GM21360 (cell line): ENCODE measurements at regions not wholly inside any gene's neighbourhood (a gene's known extent, or its start where the extent isn't known, plus 50 kb on each side); places are given as distances from the start of the nearest gene placed in this dataset.
A peak's percentile ranks its signal among the peaks of the same experiment; 100 is the strongest.
"Not testable (repeated sequence)": the region's sequence is repeated elsewhere in the genome, so short reads cannot be mapped to it uniquely, and the experiment has no call there.

ENCODE experiments used
- ATAC-seq: cut with Tn5 transposase; IDR thresholded peaks from one replicate; pipeline ENCODE4 v1.9.1; 2021; ENCODE audit warnings: mild to moderate bottlenecking, moderate library complexity; ENCODE audit not compliant: unreplicated experiment

DNA sequence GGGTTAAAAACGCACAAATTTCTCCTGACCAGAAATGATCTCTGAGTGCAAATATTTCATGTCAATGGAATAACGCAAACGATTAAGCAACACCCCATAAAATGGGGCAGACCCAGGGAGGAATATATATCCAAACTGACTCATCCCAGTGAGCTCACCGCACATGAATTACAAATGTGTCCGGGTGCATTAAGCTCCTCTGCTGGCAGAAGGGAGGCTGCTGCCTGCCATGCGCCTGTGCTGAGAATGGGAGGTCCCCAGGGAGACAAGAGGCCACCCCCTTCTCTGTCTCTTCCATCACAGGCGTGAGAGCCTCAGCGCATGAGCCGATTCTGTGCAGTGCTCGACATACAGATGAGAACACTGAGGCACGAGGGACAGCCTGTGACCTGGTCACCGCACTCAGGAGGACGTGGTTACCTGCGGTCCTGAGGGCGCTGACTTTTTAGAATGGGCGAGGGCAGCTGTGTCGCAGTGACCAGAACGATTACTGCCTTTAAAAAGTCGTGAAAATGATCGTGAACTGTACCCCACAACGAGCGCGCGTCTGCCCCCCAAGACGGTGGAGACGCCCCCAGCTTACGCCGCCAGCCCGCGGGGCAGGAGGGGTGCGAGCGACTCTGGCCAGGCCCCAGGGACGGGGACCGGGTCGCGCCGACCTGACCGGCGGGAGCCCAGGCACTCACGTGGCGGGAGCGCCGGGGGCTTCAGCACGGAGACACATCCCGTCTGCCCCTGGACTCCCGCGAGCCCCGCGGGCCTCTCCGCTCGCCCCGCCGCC is 188.5 kb downstream of the ADRA2C start:
- not testable (repeated sequence) for ATAC-seq

GRCh38 chr4:3955321-3956164 is 189.4 kb downstream of the ADRA2C start:
- ATAC-seq = peak; percentile 99

DNA sequence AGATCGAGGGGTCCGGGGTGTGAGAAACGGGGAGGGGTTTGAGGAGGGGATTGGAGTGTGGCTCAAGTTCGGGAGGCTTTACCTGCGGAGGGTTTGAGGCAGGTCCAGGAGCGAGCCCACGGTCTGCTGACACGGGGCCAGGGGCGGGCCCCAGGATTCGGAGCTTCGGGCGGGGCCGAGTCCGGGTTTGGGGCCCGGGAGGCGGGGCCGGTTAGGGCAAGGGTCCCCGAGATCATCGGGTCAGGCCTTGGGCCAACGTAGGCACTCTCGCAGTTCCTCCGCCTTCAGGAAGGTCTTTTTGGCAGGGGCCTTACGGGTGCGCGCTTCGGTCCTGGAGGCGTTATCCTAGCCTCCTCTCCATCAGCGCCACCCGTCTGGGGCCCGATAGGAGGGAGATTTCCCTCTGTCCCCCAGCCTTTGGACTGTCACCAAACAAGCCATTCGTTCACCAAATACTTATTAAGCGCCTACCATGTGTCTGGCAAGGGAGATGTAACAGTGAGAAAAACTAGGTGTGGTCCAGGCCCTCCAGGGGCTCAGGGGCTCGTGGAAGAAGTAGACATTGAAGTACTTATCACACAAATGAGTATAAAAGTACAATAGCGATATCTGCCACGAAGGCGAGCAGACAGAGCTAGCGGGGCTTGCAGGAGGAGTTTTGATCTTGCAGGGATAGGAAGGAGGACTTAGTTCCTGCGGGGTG is 190.1 kb downstream of the ADRA2C start:
- not testable (repeated sequence) for ATAC-seq

DNA sequence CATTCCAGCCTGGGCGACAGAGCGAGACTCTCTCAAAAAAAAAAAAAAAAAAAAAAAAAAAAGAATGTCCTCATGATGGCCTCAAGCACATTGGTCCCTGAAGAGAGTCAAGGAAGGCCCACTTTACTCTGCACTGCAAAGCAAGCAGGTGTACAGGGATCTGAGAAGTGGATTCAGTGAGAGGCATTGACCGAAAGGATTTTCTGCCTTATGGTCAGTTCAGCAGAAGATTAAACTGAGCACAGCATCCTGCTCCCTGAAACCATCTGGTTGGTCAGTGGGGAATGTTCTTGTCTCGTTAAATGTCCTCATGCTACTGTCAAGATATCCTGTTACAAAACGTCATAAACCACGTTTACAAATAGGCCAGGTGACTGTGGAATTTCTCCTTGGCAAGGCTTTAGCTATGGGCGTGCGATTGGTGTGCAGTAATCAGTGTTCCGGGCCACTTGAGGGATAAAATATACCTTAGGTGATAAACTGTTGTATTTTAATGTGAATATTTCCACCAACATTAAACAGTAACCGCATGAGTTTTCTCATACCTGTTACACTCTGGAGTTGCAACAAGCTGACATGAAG is 195.0 kb downstream of the ADRA2C start:
- not testable (repeated sequence) for ATAC-seq

- ATAC-seq = not testable (repeated sequence)
Measured at GRCh38 chr4:3964572-3965278, 198.5 kb downstream of the ADRA2C start.

DNA sequence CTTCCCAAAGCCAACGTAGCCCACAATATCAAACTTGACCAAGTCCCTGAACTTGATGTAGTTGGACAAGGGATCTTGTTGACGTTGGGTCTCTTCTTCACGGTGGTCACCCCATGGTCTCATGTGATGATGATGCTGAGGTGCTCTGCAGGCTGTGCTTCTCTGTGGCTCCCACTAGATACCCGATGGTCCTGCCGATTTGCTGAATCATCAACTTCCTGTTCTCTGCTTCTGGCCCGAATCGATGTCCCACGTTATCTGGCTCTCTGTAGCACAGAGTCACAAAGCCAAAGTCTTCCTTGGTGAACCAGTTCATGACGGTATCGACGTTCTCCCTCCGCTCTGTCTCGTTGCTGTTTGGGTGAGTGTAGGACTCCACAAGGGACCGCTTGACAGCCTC is 201.0 kb downstream of the ADRA2C start:
- not testable (repeated sequence) for ATAC-seq

GRCh38 chr4:3972626-3973025 is 206.4 kb downstream of the ADRA2C start:
- not testable (repeated sequence) for ATAC-seq

GRCh38 chr4:3973581-3974200 is 207.5 kb downstream of the ADRA2C start:
- ATAC-seq = not testable (repeated sequence)

DNA sequence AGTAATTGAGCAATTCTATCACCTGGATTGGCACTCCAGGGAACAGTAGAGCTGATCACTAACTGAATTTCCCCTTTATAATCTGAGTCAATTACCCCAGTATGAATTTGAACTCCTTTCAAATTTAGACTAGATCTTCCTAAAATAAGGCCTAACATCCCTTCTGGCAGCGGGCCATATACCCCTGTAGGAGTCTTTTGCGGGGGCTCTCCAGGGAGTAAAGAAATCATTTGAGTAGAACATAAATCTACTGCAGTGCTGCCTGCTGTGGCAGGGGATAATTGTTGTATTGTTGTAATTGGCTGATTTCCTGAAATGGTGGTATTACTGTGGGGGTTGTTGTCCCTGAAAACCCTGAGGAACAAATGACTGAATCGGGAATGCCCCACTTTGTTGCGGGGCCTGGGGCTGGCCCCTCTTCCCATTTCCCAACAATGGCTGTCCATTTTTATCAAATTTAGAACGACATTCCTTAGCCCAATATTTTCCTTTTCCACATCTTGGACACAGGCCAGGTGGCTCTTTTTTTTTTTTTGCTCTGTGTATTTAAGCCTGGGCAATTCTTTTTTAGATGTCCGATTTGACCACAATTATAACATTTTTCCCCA is 217.4 kb downstream of the ADRA2C start:
- ATAC-seq = not testable (repeated sequence)

DNA sequence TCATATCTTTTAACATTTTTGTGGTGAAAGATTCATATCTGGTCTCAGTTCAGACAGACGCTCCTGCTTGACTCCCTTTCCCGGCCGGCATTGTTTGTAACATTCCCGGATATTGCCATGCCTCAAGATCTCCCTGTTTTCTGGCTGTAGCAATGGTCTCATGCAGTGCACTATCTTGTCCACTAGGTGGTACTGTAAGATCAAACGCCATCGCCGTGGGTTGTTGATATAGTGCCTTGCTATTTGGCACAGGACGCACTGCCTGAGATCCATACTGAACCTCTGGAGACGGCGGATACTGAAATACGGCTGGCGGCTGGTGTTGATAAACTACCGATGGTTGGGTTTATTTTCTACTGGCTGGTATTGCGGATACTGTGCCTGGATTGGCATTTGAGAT is 218.6 kb downstream of the ADRA2C start:
- not testable (repeated sequence) for ATAC-seq

- ATAC-seq = not testable (repeated sequence)
Measured at GRCh38 chr4:3986412-3986811, 220.2 kb downstream of the ADRA2C start.

DNA sequence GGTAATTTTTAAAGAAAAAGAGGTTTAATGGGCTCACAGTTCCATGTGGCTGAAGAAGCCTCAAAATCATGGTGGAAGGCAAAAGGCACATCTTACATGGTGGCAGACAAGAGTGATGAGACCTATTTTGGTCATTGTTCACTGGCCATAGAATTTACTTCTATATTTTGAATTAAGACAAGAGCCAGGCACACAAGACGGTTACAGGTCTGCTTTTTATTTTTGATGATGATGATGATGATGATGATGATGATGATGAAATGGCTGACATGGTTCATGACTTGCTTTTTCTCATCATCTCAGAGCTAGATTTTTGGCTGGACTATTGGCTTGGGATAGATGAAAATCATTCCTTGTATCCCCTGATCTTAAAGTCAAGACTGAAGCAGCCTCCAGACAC is 229.3 kb downstream of the OTOP1 start:
- not testable (repeated sequence) for ATAC-seq

DNA sequence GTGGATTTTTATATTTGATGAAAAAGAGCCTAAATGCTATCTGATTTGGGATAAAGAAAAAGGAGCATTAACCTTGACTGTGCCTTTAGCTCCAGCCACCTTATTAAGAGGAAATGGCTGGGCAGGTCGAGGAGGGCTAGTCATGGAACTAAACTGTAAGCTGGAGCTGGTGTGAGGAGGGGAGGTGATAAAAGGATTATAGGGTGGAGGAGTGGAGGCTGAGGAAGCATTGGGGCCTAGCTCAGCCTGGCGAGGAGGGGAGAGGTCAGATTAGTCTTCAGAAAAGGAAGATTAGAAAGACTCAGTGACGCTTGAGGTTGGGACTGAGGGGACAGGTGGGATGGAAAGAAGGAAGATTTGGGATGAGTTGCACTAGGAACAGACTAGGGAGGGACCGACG is 222.7 kb downstream of the OTOP1 start:
- not testable (repeated sequence) for ATAC-seq

GRCh38 chr4:4004702-4005101 is 222.0 kb downstream of the OTOP1 start:
- not testable (repeated sequence) for ATAC-seq

GRCh38 chr4:4006356-4006755 is 220.4 kb downstream of the OTOP1 start:
- ATAC-seq = not testable (repeated sequence)

- ATAC-seq = not testable (repeated sequence)
Measured at GRCh38 chr4:4019071-4019470, 207.7 kb downstream of the OTOP1 start.

- not testable (repeated sequence) for ATAC-seq
Measured at GRCh38 chr4:4021161-4021560, 205.6 kb downstream of the OTOP1 start.

- not testable (repeated sequence) for ATAC-seq
Measured at GRCh38 chr4:4026708-4027107, 200.0 kb downstream of the OTOP1 start.

- ATAC-seq = not testable (repeated sequence)
Measured at GRCh38 chr4:4028752-4029151, 198.0 kb downstream of the OTOP1 start.
